Fibroblast of skin of back (primary cell): ENCODE measurements at regions not wholly inside any gene's neighbourhood (a gene's known extent, or its start where the extent isn't known, plus 50 kb on each side); places are given as distances from the start of the nearest gene placed in this dataset.
"Not testable (repeated sequence)": the region's sequence is repeated elsewhere in the genome, so short reads cannot be mapped to it uniquely, and the experiment has no call there.

ENCODE experiments used
- DNase-seq: peaks from one replicate; pipeline ENCODE4 v3.0.0-alpha.2; 2013

DNA sequence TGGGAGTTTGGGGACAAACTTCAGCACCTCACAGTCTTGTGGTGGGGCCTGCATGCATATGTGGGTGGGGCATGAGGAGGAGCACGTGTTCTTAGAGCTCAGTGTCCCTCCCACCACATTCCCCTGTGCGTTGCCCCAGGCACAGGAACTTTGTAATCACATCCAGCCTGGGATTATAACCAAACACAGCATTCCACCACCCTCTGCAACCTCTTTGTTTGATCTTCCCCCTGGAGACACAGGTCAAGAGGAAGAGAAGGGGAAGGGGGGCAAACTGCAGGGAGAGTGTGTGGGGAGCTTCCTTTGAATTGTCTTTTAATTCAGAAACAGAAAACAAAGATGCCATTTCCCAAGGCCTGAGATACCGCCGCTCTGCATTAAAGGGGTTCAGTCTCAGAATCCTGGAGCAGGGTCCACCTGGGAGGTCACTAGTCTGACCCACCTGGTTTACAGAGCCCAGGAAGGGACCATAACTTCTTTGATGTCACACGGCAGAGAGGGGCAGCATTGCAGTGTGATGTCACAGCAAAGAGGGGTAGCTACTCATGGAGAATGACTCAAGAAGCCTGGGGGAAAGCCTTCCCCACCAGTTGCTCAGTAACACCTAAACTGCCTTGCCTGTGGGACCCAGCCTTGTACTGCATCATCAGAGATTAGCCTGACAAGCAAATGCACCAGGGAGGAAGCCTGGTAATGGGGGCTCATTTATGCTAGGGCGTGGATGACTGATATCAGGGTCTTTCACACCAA, 106.3 kb upstream of the RNU6-1 start:
- DNase-seq: peak; percentile 68

GRCh38 chr15:67946701-67947100, 106.9 kb upstream of the RNU6-1 start:
- DNase-seq: peak; percentile 8

GRCh38 chr15:67947254-67948039, 106.7 kb upstream of the PIAS1 start:
- DNase-seq: no peak

DNA sequence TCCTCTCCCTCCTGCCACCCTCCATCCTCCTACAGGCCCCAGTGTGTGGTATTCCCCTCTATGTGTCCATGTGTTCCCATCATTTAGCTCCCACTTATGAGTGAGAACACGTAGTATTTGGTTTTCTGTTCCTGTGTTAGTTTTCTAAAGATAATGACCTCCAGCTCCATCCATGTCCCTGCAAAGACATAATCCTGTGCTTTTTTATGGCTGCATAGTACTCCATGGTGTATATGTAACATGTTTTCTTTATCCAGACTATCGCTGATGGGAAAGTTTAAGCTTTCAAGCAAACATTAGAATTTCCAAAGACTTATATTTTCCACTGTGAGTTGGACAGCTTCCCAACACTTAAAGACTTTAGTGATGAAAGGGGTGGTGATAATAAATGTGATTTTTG, 105.9 kb upstream of the PIAS1 start:
- DNase-seq: no peak

DNA sequence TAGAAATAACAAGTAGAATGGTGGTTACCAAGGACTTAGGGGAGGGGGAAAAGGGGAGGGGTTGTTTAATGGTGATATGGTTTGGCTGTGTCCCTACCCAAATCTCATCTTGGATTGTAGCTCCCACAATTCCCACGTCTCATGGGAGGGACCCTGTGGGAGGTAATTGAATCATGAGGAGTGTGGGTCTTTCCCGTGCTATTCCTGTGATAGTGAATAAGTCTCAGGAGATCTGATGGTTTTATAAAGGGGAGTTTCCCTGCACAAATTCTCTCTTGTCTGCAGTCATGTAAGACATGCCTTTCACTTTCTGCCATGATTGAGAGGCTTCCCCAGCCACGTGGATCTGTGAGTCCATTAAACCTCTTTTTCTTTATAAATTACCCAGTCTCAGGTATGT, 102.9 kb upstream of the PIAS1 start:
- DNase-seq: not testable (repeated sequence)

DNA sequence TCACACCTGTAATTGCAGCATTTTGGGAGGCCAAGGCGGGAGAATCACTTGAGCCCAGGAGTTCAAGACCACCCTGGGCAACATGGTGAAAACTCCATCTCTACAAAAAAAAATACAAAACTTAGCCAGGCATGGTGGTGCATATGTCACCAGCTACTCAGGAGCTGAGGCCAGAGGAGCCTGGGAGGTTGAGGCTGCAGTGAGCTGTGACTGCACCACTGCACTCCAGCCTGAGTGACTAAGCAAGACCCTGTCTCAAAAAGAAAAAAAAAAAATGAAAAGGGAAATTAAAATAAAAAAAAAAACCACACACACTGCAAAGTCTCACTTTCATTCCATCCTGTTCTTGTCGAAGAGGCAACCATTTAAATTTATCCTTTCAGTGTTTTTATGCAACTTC, 100.8 kb upstream of the PIAS1 start:
- DNase-seq: no peak

DNA sequence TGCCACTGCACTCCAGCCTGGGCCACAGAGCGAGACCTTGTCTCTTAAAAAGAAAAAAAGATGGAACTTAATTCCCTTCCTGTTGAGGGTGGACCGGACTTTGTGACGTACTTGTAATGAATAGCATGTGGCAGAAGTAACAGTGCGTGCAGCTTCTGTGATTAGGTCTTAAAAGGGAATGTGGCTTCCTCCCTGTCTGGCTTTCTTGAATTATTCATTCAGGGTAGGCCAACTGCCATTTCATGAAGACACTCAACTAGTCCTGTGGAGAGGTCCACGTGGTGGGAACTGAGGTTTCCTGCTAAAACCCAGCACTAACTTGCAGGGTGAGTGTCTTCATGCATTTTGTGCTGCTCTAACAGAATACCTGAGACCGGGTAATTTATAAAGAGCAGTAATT, 98.9 kb upstream of the PIAS1 start:
- peak; percentile 27 for DNase-seq

GRCh38 chr15:67957435-67958132, 96.5 kb upstream of the PIAS1 start:
- DNase-seq: no peak

GRCh38 chr15:67967871-67968431, 86.2 kb upstream of the PIAS1 start:
- DNase-seq: peak; percentile 71

- no peak for DNase-seq
These were observed 85.6 kb upstream of the PIAS1 start for GRCh38 chr15:67968564-67968963.

GRCh38 chr15:67968966-67969365, 85.1 kb upstream of the PIAS1 start:
- DNase-seq: no peak

- DNase-seq: no peak
These were observed 84.2 kb upstream of the PIAS1 start for GRCh38 chr15:67969892-67970291.

DNA sequence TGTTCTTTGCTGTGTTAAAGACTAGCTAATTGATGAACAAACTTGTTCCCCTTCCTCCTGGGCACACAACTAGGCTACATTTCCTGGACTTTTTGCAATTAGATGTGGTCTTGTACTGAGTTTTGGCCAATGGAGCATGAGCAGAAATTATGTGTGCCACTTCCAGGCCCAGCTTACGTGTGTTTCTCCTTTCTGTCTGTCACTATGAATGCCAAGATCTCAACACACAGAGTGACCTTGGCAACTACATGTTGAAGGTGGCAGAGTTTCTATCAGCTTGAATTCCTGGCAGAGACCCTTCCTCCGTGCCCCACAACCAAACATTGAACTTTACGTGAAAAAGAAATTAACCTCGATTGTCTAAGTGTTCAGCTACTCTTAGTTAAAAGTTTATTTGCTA, 81.7 kb upstream of the PIAS1 start:
- no peak for DNase-seq

DNA sequence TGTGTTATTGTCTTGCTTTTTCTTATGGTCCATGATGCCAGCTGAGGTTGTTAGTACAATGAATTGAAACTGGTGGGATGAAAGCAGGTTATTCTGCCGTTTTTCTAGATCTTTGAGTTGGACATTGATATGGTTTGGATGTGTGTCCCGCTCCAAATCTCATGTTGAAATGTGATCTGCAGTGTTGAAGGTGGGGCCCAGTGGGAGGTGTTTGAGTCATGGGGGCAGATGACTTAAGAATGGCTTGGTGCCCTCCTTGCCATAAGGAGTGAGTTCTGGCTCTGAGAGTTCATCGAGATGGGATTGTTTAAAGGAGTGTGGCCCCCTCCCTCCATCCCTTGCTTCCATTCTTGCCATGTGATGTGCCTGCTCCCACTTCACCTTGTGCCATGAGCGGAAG, 80.3 kb upstream of the PIAS1 start:
- no peak for DNase-seq

DNA sequence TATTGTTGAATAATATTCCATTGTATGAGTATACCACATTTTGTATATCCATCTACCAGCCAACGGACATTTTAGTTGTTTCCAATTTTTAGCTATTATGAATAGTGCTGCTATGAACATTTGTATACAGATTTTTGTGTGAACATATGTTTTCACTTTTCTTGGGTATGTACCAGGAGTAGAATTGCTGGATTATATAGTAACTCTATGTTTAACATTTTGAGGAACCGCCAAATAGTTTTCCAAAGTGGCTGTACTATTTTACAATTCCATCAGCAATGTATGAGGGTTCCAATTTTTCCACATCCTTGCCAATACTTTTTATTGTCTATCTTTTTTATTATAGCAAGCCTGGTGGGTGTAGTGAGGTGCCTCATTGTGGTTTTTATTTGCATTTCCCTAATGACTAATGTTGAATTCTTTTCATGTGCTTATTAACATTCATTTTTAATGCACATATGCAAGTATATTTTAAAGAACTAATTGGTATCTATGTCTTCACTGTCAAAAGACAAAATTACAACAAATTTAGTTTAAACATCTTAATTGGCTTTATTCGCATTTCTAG, 77.5 kb upstream of the PIAS1 start:
- no peak for DNase-seq

- no peak for DNase-seq
These were observed 76.6 kb upstream of the PIAS1 start for GRCh38 chr15:67977414-67978089.

DNA sequence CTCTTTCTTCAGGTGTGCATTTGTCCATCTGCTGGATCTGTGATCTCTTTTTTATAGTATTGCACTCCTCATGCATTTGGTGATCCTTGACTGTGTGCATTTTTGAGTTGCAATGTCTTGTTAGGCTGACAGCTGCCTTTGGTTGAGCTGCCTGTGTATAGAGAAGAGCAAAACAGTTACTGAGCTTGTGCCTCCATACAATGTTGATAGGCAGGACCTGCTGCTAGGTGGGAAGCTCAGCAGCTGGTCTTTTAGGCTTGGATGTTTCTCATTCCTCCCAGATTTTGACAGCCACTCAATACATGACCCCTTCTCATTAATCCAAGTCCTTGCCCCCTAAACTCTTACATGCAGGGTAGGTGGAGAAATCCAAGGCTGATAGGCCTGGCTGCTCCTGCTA, 74.8 kb upstream of the PIAS1 start:
- no peak for DNase-seq

DNA sequence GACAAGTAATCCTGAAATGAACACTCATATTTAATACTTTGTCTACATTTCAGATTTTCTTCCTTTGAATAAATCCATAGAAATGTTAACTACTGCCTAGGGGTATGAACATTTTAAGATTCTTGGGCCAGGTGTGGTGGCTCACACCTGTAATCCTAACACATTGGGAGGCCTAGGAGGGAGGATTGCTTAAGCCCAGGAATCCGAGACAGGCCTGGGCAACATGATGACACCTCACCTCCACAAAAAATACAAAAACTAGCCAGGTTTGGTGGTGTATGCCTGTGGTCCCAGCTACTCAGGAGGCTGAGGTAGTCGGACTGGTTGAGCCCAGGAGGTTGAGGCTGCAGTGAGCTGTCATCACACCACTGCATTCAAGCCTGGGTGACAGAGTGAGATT, 73.9 kb upstream of the PIAS1 start:
- DNase-seq: no peak

- DNase-seq: no peak
These were observed 73.1 kb upstream of the PIAS1 start for GRCh38 chr15:67980773-67981685.

DNA sequence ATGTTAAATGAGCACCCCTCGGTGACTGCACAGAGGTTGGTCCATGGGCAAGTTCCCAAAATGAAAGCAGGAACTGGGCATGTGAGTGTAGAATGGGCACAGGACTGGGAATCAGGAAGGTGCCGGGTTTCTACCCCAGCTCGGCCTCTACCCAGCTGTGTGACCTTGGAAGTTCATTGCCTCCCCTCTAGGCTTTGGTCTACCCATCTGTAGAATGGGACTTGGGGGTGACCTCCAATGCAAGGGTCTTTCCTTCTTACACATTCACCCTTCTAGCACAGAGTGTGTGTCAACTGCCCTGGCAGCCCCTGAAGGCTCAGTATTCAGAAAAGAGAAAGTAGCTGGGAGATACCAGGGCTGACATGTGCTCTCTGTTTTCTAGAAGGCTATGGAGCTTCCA, 72.3 kb upstream of the PIAS1 start:
- no peak for DNase-seq

DNA sequence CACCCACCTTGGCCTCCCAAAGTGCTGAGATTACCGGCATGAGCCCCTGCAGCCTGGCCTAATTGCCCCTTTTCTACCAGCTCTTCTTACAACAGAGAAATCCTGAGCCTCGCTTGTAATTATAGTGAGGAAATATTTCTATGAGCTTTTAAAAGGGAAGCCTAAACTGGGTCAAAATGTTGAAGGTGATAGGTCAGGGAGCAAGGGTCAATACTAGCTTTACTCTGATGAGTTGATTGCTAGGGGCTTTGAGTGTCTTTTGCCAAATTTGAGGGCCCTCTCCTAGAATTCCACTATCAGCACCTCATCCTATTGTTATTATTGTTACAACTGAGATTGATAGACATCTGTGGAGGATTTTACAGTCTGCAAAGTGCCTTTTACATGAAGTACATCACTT, 62.4 kb upstream of the PIAS1 start:
- no peak for DNase-seq
